ENCODE measurements at regions not wholly inside any gene's neighbourhood (a gene's known extent, or its start where the extent isn't known, plus 50 kb on each side); places are given as distances from the start of the nearest gene placed in this dataset.

DNA sequence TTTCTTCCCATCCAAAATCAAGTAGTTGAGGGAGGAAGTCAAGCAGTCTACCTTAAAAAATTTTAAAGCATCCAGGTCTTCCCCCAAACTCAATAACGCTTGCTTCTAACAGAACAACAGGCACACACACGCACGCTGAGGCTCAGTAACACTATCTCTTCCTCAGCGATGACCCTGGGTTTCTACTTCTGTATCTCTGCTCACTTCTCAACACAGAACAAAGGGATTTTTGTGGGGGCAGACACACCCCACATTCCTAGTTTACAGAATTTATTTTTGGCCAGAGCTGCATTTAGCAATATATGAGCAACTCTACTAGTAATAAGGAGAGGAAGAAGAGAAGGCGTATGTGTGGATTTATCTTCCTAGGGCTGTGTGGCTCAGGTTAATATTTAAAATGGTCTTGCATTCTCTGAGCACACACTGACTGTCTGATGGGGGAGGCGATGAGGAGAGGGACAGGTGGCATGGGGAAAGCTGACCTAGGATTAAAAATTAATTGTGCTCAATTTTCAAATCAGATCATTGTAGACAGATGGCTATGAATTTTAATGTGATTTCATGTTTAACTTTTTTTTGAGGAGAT, 71.3 kb upstream of the PPM1B start:
- Histone ChIP-seq H3K14ac (ENCODE audit: insufficient read depth, low read length) (no peak overlapping the region), H2BK5ac (ENCODE audit: insufficient read length, low read length) (no peak overlapping the region), H4K91ac (ENCODE audit: insufficient read length, low read depth, low read length) (no peak overlapping the region), H3K23ac (ENCODE audit: insufficient read length, low read depth, low read length) (no peak overlapping the region), H3K27me3 (ENCODE audit: insufficient read depth, low read length) (no peaks in the 10 kb centered on the region), H3K79me2 (ENCODE audit: insufficient read depth, low read length) (no peaks in the 10 kb centered on the region), H2AFZ (ENCODE audit: low read length) (no peak overlapping the region), H2BK20ac (ENCODE audit: low read depth, low read length, poor library complexity, severe bottlenecking) (no peak overlapping the region), H3K23me2 (ENCODE audit: insufficient read length, low read depth, low read length, poor library complexity, severe bottlenecking) (no peaks in the 10 kb centered on the region), H3K9me3 (ENCODE audit: control insufficient read depth, low read depth, low read length) (peaks cover 6% of the 10 kb centered on the region), H3K27ac (ENCODE audit: insufficient read length, low read depth, low read length) (no peak overlapping the region), H3K4me1 (ENCODE audit: insufficient read depth, low read length) (no peaks in the 10 kb centered on the region; the same call in 1 of the 2 replicates), H2AK5ac (ENCODE audit: insufficient read length, low read length) (no peak overlapping the region), H3K4me2 (ENCODE audit: insufficient read depth, insufficient read length, low read length) (no peak overlapping the region), H2BK15ac (ENCODE audit: low read depth, low read length) (no peak overlapping the region), H3K18ac (ENCODE audit: insufficient read length, low read depth, low read length) (no peak overlapping the region), H3K56ac (ENCODE audit: insufficient read length, low read depth, low read length) (no peak overlapping the region), H4K5ac (ENCODE audit: insufficient read length, low read depth, low read length) (no peak overlapping the region), H3T11ph (ENCODE audit: low read length) (no peak overlapping the region), H3K79me1 (ENCODE audit: insufficient read depth, low read depth, low read length, poor library complexity, severe bottlenecking) (no peaks in the 10 kb centered on the region), H4K8ac (replicated peaks; ENCODE audit: insufficient read length, low read depth, low read length) (no peak overlapping the region), H2BK12ac (ENCODE audit: insufficient read length, low read depth, low read length) (no peak overlapping the region), H4K20me1 (ENCODE audit: control insufficient read depth, insufficient read depth, insufficient read length) (no peaks in the 10 kb centered on the region), H3K4ac (ENCODE audit: low read depth, low read length) (no peak overlapping the region), H2BK120ac (ENCODE audit: low read depth, low read length, poor library complexity, severe bottlenecking) (no peak overlapping the region), H3K9ac (ENCODE audit: extremely low read depth, insufficient read length, low read length) (no peak overlapping the region)
- no peak for DNase-seq
- no peak overlapping the region for H3K4me3 Mint-ChIP-seq
- H3K27ac Mint-ChIP-seq, result no peak overlapping the region
- no CpG with 5 or more reads among the region's 6 CpGs for WGBS (ENCODE audit: extremely low coverage, insufficient read length, low lambda C conversion rate)
- peaks cover 3 to 7% (median 6%) of the 10 kb centered on the region in 3 experiments; a peak in 6 of 7 replicates for H3K36me3 Mint-ChIP-seq (ENCODE audit: insufficient read depth in 1 of 3, low read depth in 3 of 3)
- H3K9me3 Mint-ChIP-seq, result peaks cover 6 to 7% of the 10 kb centered on the region in 2 experiments
- TF ChIP-seq, protein P1, sequence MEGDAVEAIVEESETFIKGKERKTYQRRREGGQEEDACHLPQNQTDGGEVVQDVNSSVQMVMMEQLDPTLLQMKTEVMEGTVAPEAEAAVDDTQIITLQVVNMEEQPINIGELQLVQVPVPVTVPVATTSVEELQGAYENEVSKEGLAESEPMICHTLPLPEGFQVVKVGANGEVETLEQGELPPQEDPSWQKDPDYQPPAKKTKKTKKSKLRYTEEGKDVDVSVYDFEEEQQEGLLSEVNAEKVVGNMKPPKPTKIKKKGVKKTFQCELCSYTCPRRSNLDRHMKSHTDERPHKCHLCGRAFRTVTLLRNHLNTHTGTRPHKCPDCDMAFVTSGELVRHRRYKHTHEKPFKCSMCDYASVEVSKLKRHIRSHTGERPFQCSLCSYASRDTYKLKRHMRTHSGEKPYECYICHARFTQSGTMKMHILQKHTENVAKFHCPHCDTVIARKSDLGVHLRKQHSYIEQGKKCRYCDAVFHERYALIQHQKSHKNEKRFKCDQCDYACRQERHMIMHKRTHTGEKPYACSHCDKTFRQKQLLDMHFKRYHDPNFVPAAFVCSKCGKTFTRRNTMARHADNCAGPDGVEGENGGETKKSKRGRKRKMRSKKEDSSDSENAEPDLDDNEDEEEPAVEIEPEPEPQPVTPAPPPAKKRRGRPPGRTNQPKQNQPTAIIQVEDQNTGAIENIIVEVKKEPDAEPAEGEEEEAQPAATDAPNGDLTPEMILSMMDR (conservative IDR thresholded peaks at IDR 0.05), result no peak
- H3K27me3 Mint-ChIP-seq (ENCODE audit: low read depth), result no peaks in the 10 kb centered on the region
- H3K4me1 Mint-ChIP-seq, result peaks cover 0 to 1% of the 10 kb centered on the region in 2 experiments; a peak in 1 of 4 replicates
